MCF 10A (cell line): ENCODE measurements at regions not wholly inside any gene's neighbourhood (a gene's known extent, or its start where the extent isn't known, plus 50 kb on each side); places are given as distances from the start of the nearest gene placed in this dataset.

Source experiments
- BruUV-seq: library from RNA; stranded (reverse); fragments of 400-500 nt; replicated peaks from 2 replicates; lab custom pipeline; 2021; lab: Mats Ljungman, UMichigan
- CTCF ChIA-PET: fragments of 300-600 bp; sonication (Branson Sonifier 250); formaldehyde crosslinking; extraction: SDS; loops from one replicate; lab custom pipeline; 2021; ENCODE audit warnings: antibody characterized with exemption, inconsistent platforms; lab: Yijun Ruan, JAX
- POLR2A ChIA-PET: fragments of 300-600, 350-650 bp; sonication (Branson Sonifier 250); formaldehyde crosslinking; extraction: SDS; loops from one replicate; lab custom pipeline; 2020; ENCODE audit warnings: antibody characterized with exemption, inconsistent platforms; lab: Yijun Ruan, JAX
- DNase-seq: peaks from one replicate; pipeline ENCODE4 v3.0.0-alpha.2; 2018; ENCODE audit not compliant: unreplicated experiment
- H3K27ac Mint-ChIP-seq: one replicate; pipeline ENCODE4 v1.8.0; 2022; ENCODE audit warnings: mild to moderate bottlenecking, low read depth, mixed read lengths; ENCODE audit not compliant: unreplicated experiment
- H3K27me3 Mint-ChIP-seq: one replicate; pipeline ENCODE4 v1.8.0; 2022; ENCODE audit warnings: mixed read lengths; ENCODE audit not compliant: insufficient read depth, unreplicated experiment
- H3K36me3 Mint-ChIP-seq: one replicate; pipeline ENCODE4 v1.8.0; 2022; ENCODE audit warnings: mild to moderate bottlenecking, moderate library complexity, mixed read lengths; ENCODE audit not compliant: insufficient read depth, unreplicated experiment
- H3K4me1 Mint-ChIP-seq: one replicate; pipeline ENCODE4 v1.8.0; 2022; ENCODE audit warnings: mixed read lengths; ENCODE audit not compliant: insufficient read depth, unreplicated experiment
- H3K4me3 Mint-ChIP-seq: one replicate; pipeline ENCODE4 v1.8.0; 2022; ENCODE audit warnings: mild to moderate bottlenecking, moderate library complexity, mixed read lengths; ENCODE audit not compliant: unreplicated experiment
- H3K9me3 Mint-ChIP-seq: one replicate; pipeline ENCODE4 v1.8.0; 2022; ENCODE audit warnings: mixed read lengths; ENCODE audit not compliant: unreplicated experiment
- CTCF ChIP-seq: fragments of 200-600 bp; IDR thresholded peaks from one replicate; pipeline ENCODE4 v1.8.0; 2022; ENCODE audit warnings: antibody characterized with exemption, mild to moderate bottlenecking; ENCODE audit not compliant: unreplicated experiment
- intact Hi-C: fragments of 100-400 bp; cut with micrococcal nuclease; formaldehyde crosslinking; loops from 2 replicates; pipeline ENCODE4 v1.14.1; 2022

DNA sequence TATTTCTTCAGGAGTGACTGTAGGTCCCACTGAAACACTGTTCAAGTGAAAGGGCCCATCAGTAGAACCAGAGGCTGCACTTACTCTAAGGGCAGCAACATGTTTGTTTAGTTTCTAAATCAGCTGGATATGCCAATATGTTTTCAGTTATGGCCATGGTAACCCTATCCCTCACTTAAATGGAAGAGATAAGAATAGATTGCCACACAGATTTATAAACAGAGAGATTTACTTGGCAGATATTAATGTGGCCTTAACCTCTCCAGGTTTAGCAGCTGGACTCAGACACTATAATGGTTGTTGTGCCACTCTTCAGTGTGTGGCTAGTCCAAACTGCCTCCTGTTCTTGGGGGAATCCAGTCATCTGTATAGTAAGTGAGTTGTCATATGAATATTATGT, 354.1 kb downstream of the TEX13C start:
- DNase-seq = no peak
- Mint-ChIP-seq H3K36me3 (no peaks in the 10 kb centered on the region), H3K9me3 (peaks cover 11% of the 10 kb centered on the region), H3K27ac (no peak overlapping the region), H3K27me3 (no peaks in the 10 kb centered on the region), H3K4me3 (no peak overlapping the region), H3K4me1 (no peaks in the 10 kb centered on the region)
- POLR2A ChIA-PET = no interaction called here
- CTCF ChIA-PET = interaction anchor here (0.8 to 1.3 kb wide), 3 partner anchors 19 to 302 kb away, joined by 3 to 4 read pairs (median 3); no protein-coding TSS in a partner anchor
- BruUV-seq = no TSS peak
- TF ChIP-seq CTCF = no peak
- intact Hi-C loops = no loop called here

DNA sequence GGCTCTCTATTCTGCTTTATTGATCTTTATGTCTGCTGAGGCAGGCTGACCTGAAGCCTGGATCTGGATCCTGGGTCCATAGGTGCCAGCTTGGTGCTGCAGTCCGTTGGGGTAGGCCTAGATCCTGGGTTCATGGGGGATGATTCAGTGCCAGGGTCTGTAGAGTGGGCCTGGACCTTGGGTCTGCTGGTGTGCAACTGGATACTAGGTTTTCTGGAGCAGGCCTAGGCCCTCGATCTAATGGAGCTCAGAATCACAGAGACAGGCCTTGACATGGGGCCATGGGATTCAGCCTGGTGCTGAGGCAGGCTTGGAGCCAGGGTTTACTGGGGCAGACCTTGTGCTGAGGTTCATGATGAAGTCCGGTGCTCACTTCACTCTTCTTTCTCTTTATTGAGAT, 358.6 kb downstream of the TEX13C start:
- H3K9me3 Mint-ChIP-seq = peaks cover 11% of the 10 kb centered on the region
- no peak for TF ChIP-seq CTCF
- no peaks in the 10 kb centered on the region for H3K27me3 Mint-ChIP-seq
- ChIA-PET POLR2A (no interaction called here), CTCF (no interaction called here)
- DNase-seq = no peak
- no peaks in the 10 kb centered on the region for H3K36me3 Mint-ChIP-seq
- no TSS peak for BruUV-seq
- H3K4me1 Mint-ChIP-seq = no peaks in the 10 kb centered on the region
- intact Hi-C loops = no loop called here
- no peak overlapping the region for H3K27ac Mint-ChIP-seq
- H3K4me3 Mint-ChIP-seq = no peak overlapping the region

- DNase-seq = no peak
- Mint-ChIP-seq H3K4me1 (no peaks in the 10 kb centered on the region), H3K27me3 (no peaks in the 10 kb centered on the region), H3K4me3 (no peak overlapping the region), H3K27ac (no peak overlapping the region), H3K9me3 (peaks cover 11% of the 10 kb centered on the region), H3K36me3 (no peaks in the 10 kb centered on the region)
- CTCF ChIA-PET = no interaction called here
- intact Hi-C loops = no loop called here
- TF ChIP-seq CTCF = no peak
- POLR2A ChIA-PET = no interaction called here
- no TSS peak for BruUV-seq
Observed at GRCh38 chrX:125680366-125680765, 360.7 kb downstream of the TEX13C start.

- Mint-ChIP-seq H3K4me1 (no peaks in the 10 kb centered on the region), H3K9me3 (peaks cover 11% of the 10 kb centered on the region), H3K27ac (no peak overlapping the region)
Observed at GRCh38 chrX:125681058-125681457, 361.4 kb downstream of the TEX13C start.

More at GRCh38 chrX:125681058-125681457, 361.4 kb downstream of the TEX13C start:
- Mint-ChIP-seq H3K4me3 (no peak overlapping the region), H3K27me3 (no peaks in the 10 kb centered on the region), H3K36me3 (no peaks in the 10 kb centered on the region)
- ChIA-PET CTCF (no interaction called here), POLR2A (no interaction called here)
- intact Hi-C loops = no loop called here
- no TSS peak for BruUV-seq
- no peak for TF ChIP-seq CTCF
- DNase-seq = no peak
